Stimulated activated CD8-positive, alpha-beta memory T cell treated with anti-CD3 and anti-CD28 coated beads, Interleukin-4, amount 100 ng/mL, for 24 hours (primary cell): ENCODE measurements at regions not wholly inside any gene's neighbourhood (a gene's known extent, or its start where the extent isn't known, plus 50 kb on each side); places are given as distances from the start of the nearest gene placed in this dataset.

Experiments
- DNase-seq: peaks from one replicate; pipeline ENCODE4 v3.0.0-alpha.2; 2020; ENCODE audit warnings: low read depth

GRCh38 chr7:25515633-25516275, 287.5 kb upstream of the NPVF start:
- no peak for DNase-seq

GRCh38 chr7:25517906-25518305, 289.6 kb upstream of the NPVF start:
- DNase-seq = no peak

- no peak for DNase-seq
These were observed 291.7 kb upstream of the NPVF start for GRCh38 chr7:25520017-25520416.

GRCh38 chr7:25520516-25520915, 292.2 kb upstream of the NPVF start:
- DNase-seq = no peak

- DNase-seq = no peak
These were observed 292.9 kb upstream of the NPVF start for GRCh38 chr7:25521236-25521635.

GRCh38 chr7:25522727-25523126, 294.4 kb upstream of the NPVF start:
- DNase-seq = no peak

- no peak for DNase-seq
These were observed 299.4 kb upstream of the NPVF start for GRCh38 chr7:25527665-25528170.

- DNase-seq = no peak
These were observed 301.0 kb upstream of the NPVF start for GRCh38 chr7:25529320-25529719.

GRCh38 chr7:25536851-25537250, 308.6 kb upstream of the NPVF start:
- DNase-seq = no peak

- no peak for DNase-seq
These were observed 309.5 kb upstream of the NPVF start for GRCh38 chr7:25537662-25538375.

GRCh38 chr7:25541094-25541821, 313.0 kb upstream of the NPVF start:
- no peak for DNase-seq

GRCh38 chr7:25541877-25542276, 313.6 kb upstream of the NPVF start:
- DNase-seq = no peak

- no peak for DNase-seq
These were observed 314.9 kb upstream of the NPVF start for GRCh38 chr7:25543210-25543609.

GRCh38 chr7:25543798-25544197, 315.5 kb upstream of the NPVF start:
- no peak for DNase-seq

GRCh38 chr7:25544254-25544653, 316.0 kb upstream of the NPVF start:
- no peak for DNase-seq

- no peak for DNase-seq
These were observed 317.1 kb upstream of the NPVF start for GRCh38 chr7:25545124-25546008.

GRCh38 chr7:25546306-25546705, 318.0 kb upstream of the NPVF start:
- no peak for DNase-seq

GRCh38 chr7:25549271-25549921, 321.1 kb upstream of the NPVF start:
- no peak for DNase-seq

- no peak for DNase-seq
These were observed 321.9 kb upstream of the NPVF start for GRCh38 chr7:25550149-25550548.

- DNase-seq = no peak
These were observed 324.7 kb upstream of the NPVF start for GRCh38 chr7:25552998-25553397.

GRCh38 chr7:25553580-25554291, 325.4 kb upstream of the NPVF start:
- no peak for DNase-seq
